ENCODE measurements at regions not wholly inside any gene's neighbourhood (a gene's known extent, or its start where the extent isn't known, plus 50 kb on each side); places are given as distances from the start of the nearest gene placed in this dataset.

DNA sequence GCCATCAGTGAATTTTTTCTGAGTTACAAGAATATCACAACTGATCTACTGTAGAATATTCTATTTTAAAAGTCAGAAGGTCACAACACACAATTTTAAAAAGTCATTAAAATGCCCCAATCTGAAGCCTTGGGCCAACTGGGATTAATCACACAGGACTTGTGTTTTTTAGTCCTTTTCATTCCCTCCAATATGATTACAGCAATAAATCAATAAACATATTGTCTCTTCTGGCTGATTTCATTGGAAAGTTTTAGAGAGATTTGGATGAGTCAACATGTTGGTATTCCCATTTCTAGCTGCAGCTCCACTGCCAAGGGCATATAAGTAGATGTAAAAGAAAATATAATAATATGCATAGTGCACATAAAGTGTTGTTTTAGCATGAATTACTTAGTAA is 85.8 kb downstream of the NIBAN1 start (continued):
- TF ChIP-seq CHD7 (IDR thresholded peaks at IDR 0.05; ENCODE audit: insufficient replicate concordance, low read length) (no peak), HDAC6 (IDR thresholded peaks at IDR 0.05; ENCODE audit: low read depth, low read length) (no peak), EZH2 (IDR thresholded peaks at IDR 0.05; ENCODE audit: low read depth, low read length, severe bottlenecking) (no peak), SP1 (IDR thresholded peaks at IDR 0.05; ENCODE audit: low read depth, low read length) (no peak), SIRT6 (IDR thresholded peaks at IDR 0.05; ENCODE audit: low read length) (no peak), RFX5 (IDR thresholded peaks at IDR 0.05; ENCODE audit: borderline replicate concordance, low read depth, low read length) (no peak), NRF1 (IDR thresholded peaks at IDR 0.05; ENCODE audit: low read depth, low read length) (no peak), SUZ12 (IDR thresholded peaks at IDR 0.05; ENCODE audit: low read length) (no peak), SAP30 (IDR thresholded peaks at IDR 0.05; ENCODE audit: insufficient read depth, insufficient replicate concordance, low read length) (no peak), SRF (IDR thresholded peaks at IDR 0.05; ENCODE audit: low read depth, low read length) (no peak)
- TF ChIP-seq, protein P1, sequence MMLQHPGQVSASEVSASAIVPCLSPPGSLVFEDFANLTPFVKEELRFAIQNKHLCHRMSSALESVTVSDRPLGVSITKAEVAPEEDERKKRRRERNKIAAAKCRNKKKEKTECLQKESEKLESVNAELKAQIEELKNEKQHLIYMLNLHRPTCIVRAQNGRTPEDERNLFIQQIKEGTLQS (IDR thresholded peaks at IDR 0.05; ENCODE audit: insufficient read depth, low read depth, low read length), result no peak
